Psoas muscle (tissue), 7 donors: ENCODE measurements at regions not wholly inside any gene's neighbourhood (a gene's known extent, or its start where the extent isn't known, plus 50 kb on each side); places are given as distances from the start of the nearest gene placed in this dataset.

ENCODE experiments used
- ATAC-seq, 4 donors: fragments of 200-7000 bp; cut with Tn5 transposase; one replicate each; pipeline ENCODE4 v1.9.1; 2020; ENCODE audit warnings: moderate library complexity in 3 of 4, mild to moderate bottlenecking in 2 of 4
- DNase-seq, 2 donors: peaks; one replicate each; pipeline ENCODE4 v3.0.0-alpha.2; 2020
- H3K27ac ChIP-seq: fragments of 200-600 bp; one replicate; pipeline ENCODE4 v1.8.0; 2022
- H3K27me3 ChIP-seq, 3 donors: fragments of 200-600 bp in 1 of 3; one replicate each; pipeline versions ENCODE4 v1.6.1 to v1.8.0; 2013 to 2022; ENCODE audit warnings: low read length in 2 of 3, mild to moderate bottlenecking in 2 of 3, moderate library complexity in 1 of 3; ENCODE audit not compliant: insufficient read depth in 3 of 3
- H3K36me3 ChIP-seq, 2 donors: fragments of 200-600 bp in 1 of 2; one replicate each; pipeline versions ENCODE4 v1.6.1 to v1.8.0; 2013 to 2022; ENCODE audit warnings: low read depth in 1 of 2, mild to moderate bottlenecking in 1 of 2, moderate library complexity in 1 of 2; ENCODE audit not compliant: insufficient read depth in 1 of 2
- H3K4me1 ChIP-seq: fragments of 200-600 bp; one replicate; pipeline ENCODE4 v1.8.0; 2022
- H3K4me3 ChIP-seq: fragments of 200-600 bp; one replicate; pipeline ENCODE4 v1.8.0; 2022; ENCODE audit warnings: mild to moderate bottlenecking
- H3K9me3 ChIP-seq: fragments of 200-600 bp; one replicate; pipeline ENCODE4 v1.8.0; 2022
- WGBS, 3 donors: extraction: QIAGEN DNeasy Blood & Tissue Kit; methylation state at CpG; one replicate each; pipeline versions ENCODE4 v1.1.6 to v1.1.7; 2013; 5-methylcytosine and 5-hydroxymethylcytosine counted together
- intact Hi-C, 2 donors: fragments of 100-400 bp; cut with DNase I; formaldehyde crosslinking; loops; one replicate each; pipeline versions ENCODE4 v1.11.0 to v1.14.2; 2022
- TF ChIP-seq, protein P1 (sequence below): fragments of 200-600 bp; IDR thresholded peaks from one replicate; pipeline ENCODE4 v1.8.0; 2022; ENCODE audit warnings: antibody characterized with exemption
- donor health status: healthy with polysubstance abuse.
- donor health status: DM: no; HTN: no; CAD: no; lungs with moderate emphysema.
- donor health status: Bipolar disorder and iron deficiency.
- donor health status: healthy.
- donor health status: DM: yes; HTN: yes; CAD: no.
- donor health status: DM: no; HTN: no; CAD: no.
- donor health status: DM: yes; HTN: yes; CAD: no.

DNA sequence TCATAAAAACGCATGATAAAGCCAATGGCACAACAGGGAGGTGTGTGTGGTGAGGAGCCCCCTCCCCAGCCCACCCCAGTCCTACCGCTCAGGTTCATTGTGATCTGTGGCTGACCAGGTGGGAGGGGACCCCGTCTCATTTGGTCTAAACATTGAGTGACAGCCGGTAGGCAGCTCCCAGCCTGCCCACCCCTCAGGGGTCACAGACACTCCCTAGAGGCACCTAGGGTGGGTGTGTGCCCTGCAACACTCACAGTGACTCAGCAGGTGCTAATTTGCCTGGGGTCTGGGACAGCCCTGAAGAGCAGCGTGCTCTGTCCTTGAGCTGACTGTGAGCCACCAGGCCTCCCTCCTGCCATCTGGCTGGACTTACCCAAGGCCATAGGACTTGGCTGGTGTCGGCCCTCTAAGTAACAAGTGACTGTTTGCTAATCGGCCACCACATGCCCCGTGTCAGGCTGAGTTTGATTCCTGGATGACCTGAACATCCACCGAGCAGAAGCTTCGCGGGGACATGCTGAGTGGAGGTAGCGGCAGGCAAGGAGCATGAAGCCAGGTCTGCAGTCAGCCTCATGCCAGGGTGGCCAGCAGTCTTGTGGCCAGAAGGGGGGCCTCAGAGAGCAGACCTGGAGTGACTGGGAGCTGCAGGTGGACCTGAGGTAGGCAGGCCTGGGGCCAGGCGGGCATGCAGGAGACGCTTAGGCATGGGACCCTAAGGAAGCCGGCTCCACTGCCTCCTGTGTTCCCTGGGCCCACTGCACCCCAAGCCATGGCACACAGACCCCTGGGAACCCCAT lies 282.3 kb upstream of the SHH start:
- Histone ChIP-seq H3K4me3 (no peak overlapping the region), H3K27me3 (peaks cover 0 to 1% (median 0%) of the 10 kb centered on the region in 3 donors), H3K9me3 (no peaks in the 10 kb centered on the region), H3K36me3 (no peaks in the 10 kb centered on the region), H3K4me1 (no peaks in the 10 kb centered on the region), H3K27ac (no peak overlapping the region)
- ATAC-seq (no peak), DNase-seq (peak in 1 of 2 donors; percentile 29)
- WGBS, 3 donors = 79 to 89% (median 83%) methylated on average over 15 of the region's 15 CpGs
- intact Hi-C loops = no loop called here
- TF ChIP-seq, protein P1, sequence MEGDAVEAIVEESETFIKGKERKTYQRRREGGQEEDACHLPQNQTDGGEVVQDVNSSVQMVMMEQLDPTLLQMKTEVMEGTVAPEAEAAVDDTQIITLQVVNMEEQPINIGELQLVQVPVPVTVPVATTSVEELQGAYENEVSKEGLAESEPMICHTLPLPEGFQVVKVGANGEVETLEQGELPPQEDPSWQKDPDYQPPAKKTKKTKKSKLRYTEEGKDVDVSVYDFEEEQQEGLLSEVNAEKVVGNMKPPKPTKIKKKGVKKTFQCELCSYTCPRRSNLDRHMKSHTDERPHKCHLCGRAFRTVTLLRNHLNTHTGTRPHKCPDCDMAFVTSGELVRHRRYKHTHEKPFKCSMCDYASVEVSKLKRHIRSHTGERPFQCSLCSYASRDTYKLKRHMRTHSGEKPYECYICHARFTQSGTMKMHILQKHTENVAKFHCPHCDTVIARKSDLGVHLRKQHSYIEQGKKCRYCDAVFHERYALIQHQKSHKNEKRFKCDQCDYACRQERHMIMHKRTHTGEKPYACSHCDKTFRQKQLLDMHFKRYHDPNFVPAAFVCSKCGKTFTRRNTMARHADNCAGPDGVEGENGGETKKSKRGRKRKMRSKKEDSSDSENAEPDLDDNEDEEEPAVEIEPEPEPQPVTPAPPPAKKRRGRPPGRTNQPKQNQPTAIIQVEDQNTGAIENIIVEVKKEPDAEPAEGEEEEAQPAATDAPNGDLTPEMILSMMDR = no peak

DNA sequence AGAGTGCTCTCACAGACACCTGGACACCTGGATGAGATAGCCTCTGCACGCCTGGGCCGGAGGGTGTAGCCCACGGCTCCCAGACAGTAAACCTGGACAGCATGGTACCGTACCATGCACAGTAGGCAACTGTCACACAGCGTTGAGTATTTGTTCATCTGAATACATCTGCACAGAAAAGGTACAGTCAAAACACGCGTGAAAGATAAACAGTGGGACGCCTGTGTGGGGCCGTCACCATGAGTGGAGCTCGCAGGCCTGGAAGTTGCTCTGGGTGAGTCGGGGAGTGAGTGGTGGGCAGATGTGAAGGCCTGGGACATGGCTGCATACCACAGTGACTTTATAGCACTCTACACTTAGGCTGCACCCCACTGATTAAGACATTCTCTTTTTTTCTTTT lies 280.0 kb upstream of the SHH start:
- 89 to 92% (median 90%) methylated on average over 11 of the region's 11 CpGs for WGBS, 3 donors
- no peaks in the 10 kb centered on the region for H3K4me1 ChIP-seq
- no peak overlapping the region for H3K4me3 ChIP-seq
- H3K9me3 ChIP-seq = no peaks in the 10 kb centered on the region
- no peaks in the 10 kb centered on the region for H3K36me3 ChIP-seq
- TF ChIP-seq, protein P1 = no peak
- H3K27me3 ChIP-seq = peaks cover 0 to 3% (median 1%) of the 10 kb centered on the region in 3 donors
- no peak for DNase-seq
- ATAC-seq = no peak
- H3K27ac ChIP-seq = no peak overlapping the region
- intact Hi-C loops = no loop called here

DNA sequence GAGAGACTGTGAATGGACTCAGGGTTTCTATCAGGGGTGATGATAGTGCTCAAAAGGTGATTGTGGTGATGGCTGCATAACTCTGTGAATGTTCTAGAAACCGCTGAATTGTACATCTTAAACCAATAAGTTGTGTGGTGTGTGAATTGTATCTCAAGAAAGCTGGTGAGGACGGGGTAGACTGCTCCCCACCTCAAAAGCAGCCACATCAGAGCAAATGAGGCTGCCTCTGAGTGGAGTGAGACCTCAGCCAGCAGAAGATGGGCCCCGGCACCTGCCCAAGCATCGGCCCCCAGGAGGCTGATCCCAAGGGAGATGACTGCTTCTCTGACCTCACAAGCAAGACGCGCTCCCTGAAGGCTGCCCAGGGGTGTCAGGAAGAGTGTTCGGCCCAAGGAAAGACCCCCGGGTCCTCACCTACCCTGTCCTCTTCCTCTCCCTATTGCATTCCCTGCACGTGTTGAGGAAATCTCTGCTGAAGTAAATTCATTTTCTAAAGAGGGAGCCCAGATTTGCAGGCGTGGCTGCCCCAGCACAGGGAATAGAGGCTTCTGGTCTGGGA lies 279.3 kb upstream of the SHH start:
- H3K27me3 ChIP-seq = peaks cover 0 to 3% (median 1%) of the 10 kb centered on the region in 3 donors
- ATAC-seq (no peak), DNase-seq (no peak)
- TF ChIP-seq, protein P1 = no peak
- H3K4me3 ChIP-seq = no peak overlapping the region
- no peaks in the 10 kb centered on the region for H3K36me3 ChIP-seq
- H3K27ac ChIP-seq = no peak overlapping the region
- intact Hi-C loops = no loop called here
- WGBS, 3 donors = 74 to 76% (median 76%) methylated on average over 10 of the region's 10 CpGs
- H3K9me3 ChIP-seq = no peaks in the 10 kb centered on the region
- H3K4me1 ChIP-seq = no peaks in the 10 kb centered on the region

DNA sequence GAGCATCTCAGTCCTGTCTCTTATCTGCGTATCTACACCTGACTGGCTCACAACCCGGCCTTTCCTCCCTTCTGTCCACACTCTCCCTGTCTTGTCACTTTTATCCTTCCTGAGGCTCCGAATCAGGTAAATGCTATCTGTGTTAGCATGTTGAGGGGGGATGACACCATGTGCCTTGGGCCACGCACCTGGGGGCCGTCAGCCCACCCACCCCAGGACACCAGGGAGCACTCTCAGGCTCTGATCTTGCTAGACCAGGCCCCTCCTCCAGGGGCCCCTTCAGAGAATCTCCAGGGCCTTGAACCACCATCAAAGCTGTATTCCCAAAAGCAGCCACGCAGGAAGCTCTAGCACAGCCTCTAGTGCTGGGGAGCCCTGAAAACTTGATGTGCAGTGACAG lies 278.7 kb upstream of the SHH start:
- intact Hi-C loops = no loop called here
- no peaks in the 10 kb centered on the region for H3K4me1 ChIP-seq
- no peaks in the 10 kb centered on the region for H3K36me3 ChIP-seq
- 77 to 85% (median 83%) methylated on average over 6 of the region's 6 CpGs for WGBS, 3 donors
- H3K9me3 ChIP-seq = no peaks in the 10 kb centered on the region
- TF ChIP-seq, protein P1 = no peak
- no peak for ATAC-seq
- H3K27ac ChIP-seq = no peak overlapping the region
- H3K4me3 ChIP-seq = no peak overlapping the region
- H3K27me3 ChIP-seq = peaks cover 0 to 3% (median 1%) of the 10 kb centered on the region in 3 donors
- DNase-seq = no peak
